ENCODE measurements at regions not wholly inside any gene's neighbourhood (a gene's known extent, or its start where the extent isn't known, plus 50 kb on each side); places are given as distances from the start of the nearest gene placed in this dataset.

- no peak overlapping the region for H3K27ac ChIP-seq
- TF ChIP-seq, protein P1, sequence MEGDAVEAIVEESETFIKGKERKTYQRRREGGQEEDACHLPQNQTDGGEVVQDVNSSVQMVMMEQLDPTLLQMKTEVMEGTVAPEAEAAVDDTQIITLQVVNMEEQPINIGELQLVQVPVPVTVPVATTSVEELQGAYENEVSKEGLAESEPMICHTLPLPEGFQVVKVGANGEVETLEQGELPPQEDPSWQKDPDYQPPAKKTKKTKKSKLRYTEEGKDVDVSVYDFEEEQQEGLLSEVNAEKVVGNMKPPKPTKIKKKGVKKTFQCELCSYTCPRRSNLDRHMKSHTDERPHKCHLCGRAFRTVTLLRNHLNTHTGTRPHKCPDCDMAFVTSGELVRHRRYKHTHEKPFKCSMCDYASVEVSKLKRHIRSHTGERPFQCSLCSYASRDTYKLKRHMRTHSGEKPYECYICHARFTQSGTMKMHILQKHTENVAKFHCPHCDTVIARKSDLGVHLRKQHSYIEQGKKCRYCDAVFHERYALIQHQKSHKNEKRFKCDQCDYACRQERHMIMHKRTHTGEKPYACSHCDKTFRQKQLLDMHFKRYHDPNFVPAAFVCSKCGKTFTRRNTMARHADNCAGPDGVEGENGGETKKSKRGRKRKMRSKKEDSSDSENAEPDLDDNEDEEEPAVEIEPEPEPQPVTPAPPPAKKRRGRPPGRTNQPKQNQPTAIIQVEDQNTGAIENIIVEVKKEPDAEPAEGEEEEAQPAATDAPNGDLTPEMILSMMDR (conservative IDR thresholded peaks at IDR 0.05), result no peak
These were observed 239.7 kb downstream of the PTPRC start for GRCh38 chr1:198878566-198878965.

DNA sequence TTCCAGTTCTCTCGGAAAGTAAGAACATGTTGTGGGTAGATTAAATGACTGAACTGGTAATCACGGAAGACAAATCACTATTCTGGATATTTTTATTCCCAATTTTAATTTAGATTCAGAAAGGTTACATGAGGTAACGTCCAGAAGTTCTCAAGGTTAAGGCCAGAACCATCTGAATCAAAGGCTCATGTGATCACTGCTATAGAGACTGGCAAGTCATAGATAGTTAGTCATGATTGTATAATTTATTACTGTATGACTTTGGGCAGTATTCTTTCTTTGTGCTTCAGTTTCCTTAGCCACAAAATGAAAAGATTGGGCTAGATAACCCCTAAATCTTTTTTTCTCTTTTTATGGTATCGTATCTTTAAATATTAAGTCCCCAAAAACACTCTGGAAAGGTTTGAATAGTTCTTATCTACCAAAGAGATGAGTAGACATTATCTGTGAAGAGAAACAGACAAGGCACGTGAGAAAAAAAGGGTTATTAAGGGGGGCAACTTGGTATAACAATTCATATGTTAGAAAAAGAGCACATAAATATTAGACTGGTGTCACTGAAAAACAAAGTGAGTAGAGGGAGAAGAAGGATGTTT lies 241.0 kb downstream of the PTPRC start:
- TF ChIP-seq, protein P1 (conservative IDR thresholded peaks at IDR 0.05), result no peak
- no peak overlapping the region for H3K27ac ChIP-seq

DNA sequence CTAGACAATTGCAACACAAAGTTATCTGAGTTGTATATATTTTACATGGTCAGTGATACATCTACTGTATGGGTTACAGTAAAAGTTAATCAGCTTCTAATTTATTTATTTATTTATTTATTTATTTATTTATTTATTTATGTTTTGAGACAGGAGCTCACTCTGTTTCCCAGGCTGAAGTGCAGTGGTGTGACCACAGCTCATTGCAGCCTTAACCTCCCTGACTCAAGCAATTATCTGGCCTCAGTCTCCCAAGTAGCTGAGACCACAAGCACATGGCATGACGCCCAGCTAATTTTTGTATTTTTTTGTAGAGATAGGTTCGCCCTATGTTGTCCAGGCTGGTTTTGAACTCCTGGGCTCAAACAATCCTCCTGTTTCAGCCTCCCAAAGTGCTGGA lies 241.6 kb downstream of the PTPRC start:
- H3K27ac ChIP-seq, result no peak overlapping the region
- TF ChIP-seq, protein P1 (conservative IDR thresholded peaks at IDR 0.05), result no peak

DNA sequence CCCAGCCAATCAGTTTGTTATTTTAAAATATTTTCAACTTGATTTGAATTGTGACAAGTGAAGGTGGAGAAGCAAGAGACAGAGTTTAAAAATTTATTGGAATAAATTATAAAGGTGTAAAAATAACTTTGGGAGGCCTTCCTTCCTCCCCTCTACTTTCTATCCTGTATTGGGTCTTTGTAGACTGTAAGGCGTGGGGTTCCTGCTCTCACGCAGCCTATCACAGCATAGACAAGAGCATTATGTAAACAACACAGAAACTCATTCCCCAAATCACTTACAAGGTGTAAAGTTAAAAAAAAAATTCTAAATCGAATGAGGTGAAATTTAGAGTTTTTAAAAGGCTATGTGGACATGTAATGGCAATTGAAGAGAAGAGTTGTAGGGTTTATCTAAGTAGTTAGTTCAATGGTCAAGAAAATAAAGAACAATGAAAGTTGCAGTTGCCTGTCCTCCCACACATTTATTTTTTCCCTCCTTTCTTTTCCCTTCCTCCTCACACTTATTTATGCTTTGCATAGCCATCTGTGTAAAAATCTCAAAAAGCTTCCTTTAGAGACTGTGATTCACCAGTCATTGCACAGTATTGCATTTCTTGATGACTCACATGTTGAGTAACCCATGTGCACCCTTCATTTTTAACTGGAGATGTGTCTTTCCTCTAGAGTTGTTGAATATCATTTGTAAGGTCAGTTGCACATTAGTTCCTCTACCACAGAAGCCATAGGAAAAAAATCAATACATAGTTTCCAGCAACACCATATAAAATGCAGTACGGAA lies 242.2 kb downstream of the PTPRC start:
- TF ChIP-seq, protein P1 (conservative IDR thresholded peaks at IDR 0.05), result no peak
- no peak overlapping the region for H3K27ac ChIP-seq

GRCh38 chr1:198883184-198883583 lies 244.3 kb downstream of the PTPRC start:
- no peak overlapping the region for H3K27ac ChIP-seq
- TF ChIP-seq, protein P1 (conservative IDR thresholded peaks at IDR 0.05), result no peak

DNA sequence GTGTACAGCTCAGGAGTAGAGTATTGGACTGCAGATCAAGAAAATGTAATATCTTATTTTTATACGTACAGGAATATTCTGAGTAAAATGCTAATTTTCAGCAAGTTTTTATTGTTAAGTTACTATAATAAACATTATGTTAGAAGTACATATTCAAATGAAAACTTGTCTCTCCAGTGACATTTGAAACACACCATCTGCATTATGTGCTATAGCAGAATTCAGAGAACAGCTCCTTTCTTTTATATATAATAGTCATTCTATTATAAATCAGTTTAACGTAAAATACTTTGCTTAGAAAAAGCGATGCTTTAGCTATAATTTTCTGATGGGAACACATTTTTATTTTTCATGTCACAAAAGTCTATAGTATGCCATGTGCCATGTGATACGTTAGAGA lies 249.0 kb downstream of the PTPRC start:
- TF ChIP-seq, protein P1 (conservative IDR thresholded peaks at IDR 0.05), result no peak
- H3K27ac ChIP-seq, result no peak overlapping the region

- TF ChIP-seq, protein P1 (conservative IDR thresholded peaks at IDR 0.05), result no peak
- no peak overlapping the region for H3K27ac ChIP-seq
These were observed 249.6 kb downstream of the PTPRC start for GRCh38 chr1:198888379-198888943.

All from VCaP (cell line).